UCSD-AML1 (cell line): ENCODE measurements at regions not wholly inside any gene's neighbourhood (a gene's known extent, or its start where the extent isn't known, plus 50 kb on each side); places are given as distances from the start of the nearest gene placed in this dataset.
"Not testable (repeated sequence)": the region's sequence is repeated elsewhere in the genome, so short reads cannot be mapped to it uniquely, and the experiment has no call there.

Experiments
- DNase-seq: peaks from one replicate; lab custom pipeline; 2025; ENCODE audit not compliant: unreplicated experiment; lab: John Stamatoyannopoulos, UW

DNA sequence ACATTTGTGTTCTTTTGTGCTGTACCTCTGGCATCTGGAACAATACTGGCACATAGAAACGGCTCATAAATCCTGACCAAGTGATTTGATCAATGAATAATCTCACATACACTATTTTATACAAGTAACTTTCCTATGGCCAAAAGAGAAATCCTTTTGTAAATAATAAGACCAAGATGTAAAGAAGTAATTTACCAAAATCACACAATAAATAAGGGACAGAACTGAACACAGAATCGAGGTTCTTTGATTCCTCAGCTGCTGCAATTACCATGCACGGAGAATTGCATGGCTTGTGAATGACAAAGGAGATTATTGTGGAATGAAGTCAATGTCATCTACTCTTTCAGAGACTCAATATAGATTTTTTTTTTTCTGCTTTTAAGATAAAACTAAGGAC lies 576.8 kb upstream of the SMIM31 start:
- no peak for DNase-seq

DNA sequence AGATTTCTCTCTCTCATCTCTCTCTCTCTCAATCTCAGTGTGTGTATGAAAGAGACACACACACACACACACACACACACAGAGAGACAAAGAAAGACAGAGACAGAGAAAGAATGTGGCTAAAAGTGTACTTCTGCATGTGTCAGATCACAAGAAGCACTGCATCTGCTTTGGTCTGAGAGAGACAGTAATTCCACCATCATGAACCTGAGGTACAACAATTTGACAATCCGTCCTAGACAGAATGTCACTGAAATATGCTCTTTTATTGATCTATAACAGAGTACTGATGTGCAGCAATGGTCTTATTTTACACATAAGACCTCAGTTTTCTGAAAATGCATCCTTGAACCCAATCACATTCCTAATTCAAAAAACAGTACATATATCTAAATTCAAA lies 576.2 kb upstream of the SMIM31 start:
- DNase-seq, result no peak

DNA sequence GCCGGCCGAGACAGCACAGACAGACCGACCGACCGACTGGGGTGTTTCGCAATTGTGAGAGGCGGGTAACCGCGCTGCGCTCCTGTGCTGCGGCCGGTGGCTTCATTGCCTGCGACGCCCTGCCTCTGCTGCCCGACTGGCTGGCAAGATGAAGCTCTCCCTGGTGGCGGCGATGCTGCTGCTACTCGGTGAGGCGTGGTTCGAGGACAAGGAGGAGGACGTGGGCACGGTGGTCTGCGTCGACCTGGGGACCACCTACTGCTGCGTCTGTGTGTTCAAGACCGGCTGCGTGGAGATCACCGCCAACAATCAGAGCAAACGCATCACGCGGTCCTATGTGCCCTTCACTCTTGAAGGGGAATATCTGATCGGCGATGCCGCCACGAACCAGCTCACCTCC lies 565.7 kb upstream of the SMIM31 start:
- no peak for DNase-seq

DNA sequence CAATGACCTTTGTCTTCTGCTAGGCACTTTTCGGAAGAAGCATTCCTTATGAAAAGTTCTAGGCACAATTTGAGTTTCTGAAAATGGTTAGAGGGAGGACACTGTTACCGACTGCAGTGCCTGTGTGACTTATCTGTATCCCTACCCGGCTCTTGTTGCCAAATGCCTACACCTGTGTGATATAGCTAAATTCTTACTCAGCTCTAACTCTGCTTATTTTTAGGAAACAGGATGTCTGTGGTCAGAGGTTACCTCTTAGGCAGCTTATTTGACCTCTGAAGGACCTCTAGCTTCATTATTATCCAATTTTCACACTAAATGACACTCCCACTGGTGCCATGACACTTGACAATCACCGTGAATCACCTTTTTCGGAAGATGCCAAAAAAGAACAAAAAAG lies 561.1 kb upstream of the SMIM31 start:
- no peak for DNase-seq

DNA sequence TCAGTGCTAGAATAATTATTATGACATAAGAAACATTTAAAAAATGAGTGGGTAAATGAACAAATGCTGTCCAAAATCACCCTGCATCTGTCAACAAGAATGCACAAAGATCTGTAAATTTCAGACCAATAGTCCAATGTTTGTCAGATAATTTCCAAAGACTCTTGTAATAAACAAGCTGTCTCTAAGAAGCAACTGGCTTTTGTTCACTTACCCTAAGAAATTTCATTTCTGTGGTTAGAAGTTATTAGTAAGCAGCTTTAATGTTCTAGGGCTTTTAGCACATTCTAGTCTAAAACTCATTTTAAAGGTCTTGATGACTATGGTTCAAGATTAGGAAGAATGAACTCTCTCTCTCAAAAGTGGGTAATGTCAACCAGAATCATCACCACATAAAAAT lies 560.3 kb upstream of the SMIM31 start:
- no peak for DNase-seq

DNA sequence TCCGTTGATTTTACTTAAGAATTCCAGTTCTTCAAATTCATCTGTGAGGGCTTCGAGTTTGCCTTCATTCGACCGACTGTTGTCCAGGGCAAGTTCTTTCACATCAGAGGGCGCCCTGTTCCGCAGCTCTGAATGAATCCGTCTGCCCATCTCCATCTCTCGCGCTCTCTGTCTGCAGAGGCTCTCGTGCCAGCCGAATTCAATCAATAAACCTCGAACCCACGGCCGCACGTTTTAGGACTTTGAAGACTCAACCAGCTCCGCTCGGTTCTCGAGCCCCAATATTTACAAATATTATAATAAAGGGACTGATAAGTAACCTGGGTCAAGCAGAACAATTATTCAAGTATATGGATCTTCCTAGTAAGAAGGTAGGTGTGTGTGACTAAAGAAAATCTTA lies 556.4 kb upstream of the SMIM31 start:
- no peak for DNase-seq

DNA sequence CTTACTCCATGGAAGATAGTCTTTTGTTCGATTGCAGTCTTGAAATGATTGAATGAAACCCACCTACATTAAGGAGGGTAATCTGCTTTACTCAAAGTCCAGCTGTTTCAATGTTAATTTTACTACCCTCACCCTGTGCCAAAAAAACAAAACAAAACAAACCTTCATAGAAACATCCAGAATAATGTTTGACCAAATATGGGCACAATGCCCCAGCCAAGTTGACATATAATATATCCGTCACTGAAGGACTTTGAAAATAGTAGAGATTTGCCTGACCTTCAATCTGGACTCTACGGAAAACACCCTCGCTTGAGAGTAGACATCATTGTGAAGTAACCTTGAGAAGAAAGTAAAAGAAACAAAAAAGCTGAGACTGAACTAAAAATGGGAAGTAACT lies 550.5 kb upstream of the SMIM31 start:
- no peak for DNase-seq

DNA sequence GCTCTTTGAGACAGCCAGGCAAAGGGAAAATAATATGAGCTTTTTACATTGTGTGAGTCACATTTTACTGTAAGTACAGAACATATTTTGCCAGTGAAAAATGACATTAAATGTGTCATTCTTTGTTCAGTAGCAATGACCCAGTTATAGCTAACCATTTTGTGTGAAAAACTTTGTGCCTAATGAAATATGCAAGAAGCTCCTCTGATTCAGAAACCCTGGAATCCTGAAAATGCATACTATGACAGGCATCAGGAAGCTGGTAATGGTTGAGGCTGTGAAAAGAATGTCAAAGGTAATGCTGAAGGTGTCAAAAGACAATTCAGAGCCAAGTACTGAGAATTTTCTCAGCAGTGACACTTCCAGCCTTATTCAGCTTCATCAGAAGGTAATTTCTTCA lies 549.5 kb upstream of the SMIM31 start:
- no peak for DNase-seq

DNA sequence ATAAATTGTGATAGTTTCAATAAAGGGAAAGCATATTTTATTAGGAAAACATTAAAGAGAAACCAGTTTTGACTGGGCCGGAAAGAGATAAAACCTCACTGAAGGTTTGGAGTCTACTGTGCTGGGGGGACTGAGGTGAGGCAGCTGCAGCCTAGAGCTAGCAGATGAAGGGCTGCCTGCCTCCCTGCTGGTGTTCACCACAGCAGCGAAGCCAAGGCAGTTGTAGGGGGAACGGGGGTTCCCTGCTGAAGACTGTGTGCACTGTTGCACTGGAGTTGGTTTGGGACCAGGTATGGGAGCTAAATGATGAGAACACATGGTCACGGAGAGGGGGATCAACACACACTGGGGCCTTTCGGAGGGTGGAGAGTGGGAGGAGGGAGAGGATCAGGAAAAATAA lies 546.5 kb upstream of the SMIM31 start:
- DNase-seq, result no peak

DNA sequence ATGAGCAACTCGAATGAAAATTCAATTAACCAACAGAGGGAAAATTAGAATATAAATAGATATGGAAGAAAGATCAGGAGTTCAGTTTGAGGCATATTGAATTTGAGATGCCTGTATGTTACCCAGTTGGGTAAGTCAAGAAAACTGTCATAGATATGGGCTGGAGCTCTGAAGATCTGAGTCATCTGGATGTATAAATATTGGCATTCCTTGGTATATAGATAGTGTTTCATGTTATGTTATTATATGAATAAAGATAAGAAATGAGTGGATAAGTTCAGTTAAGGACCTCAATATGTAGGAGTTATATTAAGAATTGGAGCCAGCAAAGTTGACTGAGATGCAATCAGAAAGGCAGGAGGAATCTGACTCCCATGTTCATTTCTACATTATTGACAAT lies 543.6 kb upstream of the SMIM31 start:
- no peak for DNase-seq

DNA sequence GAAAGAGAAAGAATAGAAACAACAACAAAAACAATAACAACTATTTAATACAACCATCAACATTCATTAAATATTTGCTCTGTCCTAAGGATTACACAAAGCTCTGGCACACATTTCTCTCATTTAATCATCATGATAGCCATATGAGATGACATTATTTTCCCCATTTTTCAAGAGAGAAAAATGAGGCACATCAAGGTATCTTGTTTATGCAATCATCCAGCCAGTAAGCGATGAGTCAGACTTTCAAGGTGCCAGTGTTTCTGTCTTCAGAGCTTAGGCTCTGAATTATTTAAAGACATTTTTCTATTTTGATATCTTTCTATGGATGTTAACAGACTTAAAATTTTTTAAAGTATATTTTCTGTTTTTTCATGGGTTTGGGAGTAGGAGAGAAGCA lies 541.8 kb upstream of the SMIM31 start:
- DNase-seq, result no peak

DNA sequence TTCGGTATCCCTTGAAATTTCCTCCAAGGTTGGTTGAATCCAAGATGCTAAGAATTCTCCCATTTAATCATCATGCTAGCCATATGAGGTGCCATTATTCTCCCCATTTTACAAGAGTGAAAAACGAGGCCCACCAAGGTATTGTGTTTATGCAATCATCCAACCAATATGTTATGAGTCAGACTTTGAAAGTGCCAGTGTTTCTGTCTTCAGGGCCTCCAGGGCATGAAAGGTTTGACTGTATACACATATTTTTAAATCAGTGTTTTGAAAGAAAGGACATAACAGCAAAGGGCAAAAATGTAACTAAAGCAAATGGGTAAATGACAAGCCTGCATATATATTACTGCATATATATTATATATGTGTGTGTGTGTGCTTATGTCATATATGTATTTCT lies 541.2 kb upstream of the SMIM31 start:
- DNase-seq, result no peak

DNA sequence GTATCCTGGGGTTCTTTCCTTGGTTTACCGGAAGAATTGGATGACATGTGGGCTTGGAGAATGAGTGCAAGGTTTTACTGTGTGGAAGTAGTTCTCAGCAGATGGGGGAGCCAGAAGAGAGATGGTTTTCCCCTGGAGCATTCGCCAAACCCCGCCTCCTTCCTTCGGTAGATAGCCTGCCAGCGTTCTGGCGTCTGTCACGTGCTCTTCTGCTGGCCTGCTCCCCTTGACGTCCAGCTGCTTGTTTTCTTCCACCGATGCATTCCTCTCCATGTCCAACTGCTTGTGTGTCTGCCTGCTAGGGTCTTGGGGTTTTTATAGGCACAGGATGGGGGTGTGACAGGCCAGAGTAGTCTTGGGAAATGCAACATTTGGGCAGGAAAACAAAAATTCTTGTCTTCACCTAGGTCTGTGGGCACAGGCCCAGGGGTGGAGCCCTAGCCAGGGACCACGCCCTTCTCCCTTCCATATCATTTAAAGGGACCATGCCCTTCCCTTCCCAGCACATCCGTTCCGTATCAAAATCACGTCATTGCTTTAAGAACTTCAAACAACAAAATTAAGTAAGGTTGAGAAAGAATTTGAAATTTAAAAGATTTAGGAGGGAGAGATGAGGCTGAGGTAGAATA lies 538.7 kb upstream of the SMIM31 start:
- DNase-seq, result no peak

DNA sequence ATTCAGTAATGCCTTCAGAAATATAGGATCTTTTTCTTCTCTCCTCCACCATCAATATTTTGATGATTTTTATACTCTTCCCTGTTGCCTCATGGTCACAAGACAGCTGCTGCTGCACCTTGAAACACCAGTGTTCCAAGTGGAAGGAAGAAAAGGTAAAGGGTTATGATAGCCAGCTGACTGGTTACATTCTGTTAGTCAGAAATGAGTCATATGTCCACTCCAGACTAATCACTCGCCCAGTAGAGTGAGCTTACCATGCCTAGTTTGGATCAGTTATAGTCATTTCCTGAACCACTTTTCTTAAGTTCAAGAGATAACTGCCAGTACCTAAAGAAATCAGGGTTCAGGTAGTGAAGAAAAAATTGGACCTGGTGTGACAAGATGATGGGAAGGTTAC lies 532.3 kb upstream of the SMIM31 start:
- no peak for DNase-seq

DNA sequence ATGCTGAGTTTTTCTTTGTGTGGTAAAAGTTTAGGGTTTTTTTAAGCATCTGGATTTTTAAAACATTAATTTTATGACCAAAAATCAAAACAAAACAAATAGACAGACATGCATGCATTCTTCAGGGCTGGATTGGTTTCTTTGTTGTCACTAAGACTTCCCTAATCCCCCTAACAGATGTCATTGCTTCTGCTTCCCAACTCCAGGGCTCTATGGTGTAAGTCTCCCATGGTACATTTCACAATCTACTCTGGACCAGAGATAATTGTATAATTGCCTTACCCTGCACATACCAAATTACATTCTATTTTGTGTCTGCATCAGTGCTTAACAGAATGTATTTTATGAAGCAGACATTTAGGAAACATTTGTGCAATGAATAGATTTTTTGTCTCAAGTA lies 529.1 kb upstream of the SMIM31 start:
- DNase-seq, result no peak

DNA sequence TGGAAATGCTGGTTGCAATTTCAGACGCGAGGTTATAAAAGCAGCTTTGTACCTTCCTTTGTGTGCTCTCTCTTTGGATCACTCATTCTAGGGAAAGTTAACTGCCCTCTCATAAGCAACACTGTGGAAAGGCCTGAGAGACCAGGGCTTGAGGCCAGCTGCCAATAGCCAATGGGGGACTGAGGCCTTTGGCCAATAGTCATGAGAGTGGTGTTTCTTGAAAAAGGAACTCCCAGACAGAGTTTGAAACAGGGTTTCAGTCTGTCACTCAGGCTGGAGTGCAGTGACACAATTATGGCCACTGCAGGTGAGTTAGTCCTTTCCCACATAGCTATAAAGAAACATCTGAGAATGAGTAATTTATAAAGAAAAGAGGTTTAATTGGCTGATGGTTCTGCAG lies 524.7 kb upstream of the SMIM31 start:
- DNase-seq, result no peak

DNA sequence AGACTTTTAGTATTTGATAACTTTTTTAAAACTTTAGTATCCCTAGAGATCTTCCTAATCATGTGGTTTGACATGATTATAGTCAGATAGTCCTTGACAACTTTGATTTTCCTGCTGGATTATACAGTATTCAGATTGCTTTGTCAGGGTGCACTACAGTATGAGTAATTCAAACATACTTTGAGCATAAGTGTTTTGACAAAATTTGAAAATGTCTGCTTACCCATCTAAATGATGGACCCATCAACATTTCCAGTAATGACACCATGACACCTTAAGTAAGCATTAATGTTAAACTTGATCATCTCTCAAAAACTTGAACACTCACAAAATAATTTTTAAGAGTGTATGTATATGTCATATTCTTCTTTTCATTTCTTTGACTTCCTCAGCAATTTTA lies 514.5 kb upstream of the SMIM31 start:
- DNase-seq, result no peak

DNA sequence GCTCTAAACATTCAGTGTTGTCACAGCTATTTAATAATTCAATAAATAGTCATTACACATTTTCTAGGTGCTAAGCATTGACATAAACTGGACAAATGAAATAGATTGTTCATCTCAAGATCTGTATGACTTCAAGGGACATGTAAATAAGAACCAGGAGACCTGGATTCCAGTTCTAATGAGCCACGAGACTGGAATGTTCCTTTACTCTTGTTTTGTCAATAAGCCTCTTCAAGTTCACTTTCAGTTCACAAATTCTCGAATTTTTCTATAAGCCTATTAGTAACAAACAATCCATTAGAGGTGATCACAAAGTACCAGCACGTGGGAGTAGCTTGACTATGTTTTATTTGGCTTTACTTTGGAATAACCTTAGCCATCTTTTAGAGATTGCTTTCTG lies 514.0 kb upstream of the SMIM31 start:
- DNase-seq, result no peak

DNA sequence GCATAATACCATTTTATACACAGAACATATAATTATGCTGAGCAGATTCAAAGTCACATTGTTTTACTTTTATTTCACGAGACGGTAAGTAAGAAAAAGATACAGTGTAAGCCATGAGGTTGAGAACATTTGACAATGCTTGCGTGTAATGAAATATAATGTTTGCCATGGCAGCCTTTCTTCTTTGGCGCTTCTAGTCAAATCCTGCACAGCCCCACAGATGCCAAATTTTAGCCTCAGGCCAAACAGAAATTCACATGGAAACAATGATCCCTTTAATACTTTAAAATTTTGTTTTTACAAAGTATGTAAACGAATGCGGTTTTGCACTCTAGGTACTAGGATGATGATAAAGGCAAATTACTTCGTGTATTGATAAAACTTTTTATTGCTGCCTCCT lies 502.7 kb upstream of the SMIM31 start:
- DNase-seq, result no peak

DNA sequence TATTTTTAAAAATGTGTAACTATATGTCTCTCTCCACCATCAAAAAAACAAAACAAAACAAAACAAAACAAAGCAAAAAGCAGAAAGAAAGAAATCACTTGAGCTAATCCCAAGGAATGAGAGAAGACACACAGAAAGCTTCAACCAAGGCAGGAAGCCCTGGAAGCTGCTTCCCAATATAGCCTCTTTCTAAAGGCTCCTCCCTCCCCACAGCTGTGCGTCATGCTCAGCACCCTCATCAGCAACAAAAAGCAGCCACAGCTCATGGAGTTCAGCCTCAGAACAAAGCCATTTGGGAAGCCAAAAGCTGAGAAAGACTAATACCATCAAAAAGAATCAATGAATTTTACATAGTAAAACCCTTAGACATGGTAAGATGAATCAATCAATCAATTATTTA lies 501.6 kb upstream of the SMIM31 start:
- DNase-seq, result no peak

DNA sequence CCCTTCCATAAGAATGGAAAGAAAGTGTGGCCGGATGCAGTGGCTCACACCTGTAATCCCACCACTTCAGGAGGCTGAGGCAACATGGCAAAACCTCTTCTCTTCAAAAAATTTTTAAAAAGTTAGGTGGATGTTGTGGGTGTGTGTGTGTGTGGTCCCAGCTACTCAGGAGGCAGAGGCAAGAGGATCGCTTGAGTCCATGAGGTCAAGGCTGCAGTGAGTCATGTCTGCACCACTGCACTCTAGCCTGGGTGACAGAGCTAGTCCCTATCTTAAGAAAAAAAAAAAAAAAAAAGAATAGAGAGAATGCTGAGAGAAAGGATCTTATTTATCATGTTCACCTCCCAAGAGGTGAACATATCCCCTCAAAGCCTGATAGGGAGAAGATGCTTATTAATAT lies 492.1 kb upstream of the SMIM31 start:
- no peak for DNase-seq

DNA sequence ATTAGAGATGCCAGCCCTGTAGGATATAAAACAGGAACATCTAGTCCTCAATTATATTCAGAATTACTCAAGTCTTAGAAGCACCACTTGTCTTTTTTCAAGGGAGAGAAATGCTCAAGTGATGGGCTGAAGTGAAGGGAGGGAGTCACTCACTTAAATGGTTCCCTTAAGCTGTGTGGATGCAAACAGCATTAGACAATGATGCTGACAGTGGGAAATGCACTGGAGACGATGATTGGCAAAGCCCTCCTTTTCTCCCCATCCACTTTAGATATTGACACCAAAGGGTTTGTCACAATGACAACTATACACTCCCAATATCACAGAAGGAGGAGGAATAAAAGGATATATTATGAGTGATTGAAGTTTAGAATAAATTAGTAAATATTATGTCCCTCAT lies 491.4 kb upstream of the SMIM31 start:
- not testable (repeated sequence) for DNase-seq

DNA sequence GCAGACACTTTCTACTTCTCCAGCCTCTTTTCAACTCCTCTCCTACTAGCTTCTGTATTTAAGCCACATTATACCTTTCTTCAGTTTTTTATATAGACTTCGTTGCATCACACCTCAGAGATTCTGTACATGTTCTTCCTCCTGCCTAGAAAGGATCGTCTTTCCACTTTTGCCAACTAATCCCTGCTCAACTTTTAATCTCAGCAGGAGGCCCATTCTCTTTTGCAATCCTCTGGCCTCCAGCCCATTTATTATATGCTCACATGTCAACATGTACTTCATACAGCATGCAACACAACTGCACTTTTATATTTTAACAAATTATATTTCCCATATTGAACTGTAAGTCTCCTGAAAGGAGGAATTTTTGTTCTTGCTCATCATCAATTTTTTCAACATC lies 476.5 kb upstream of the SMIM31 start:
- DNase-seq, result not testable (repeated sequence)

DNA sequence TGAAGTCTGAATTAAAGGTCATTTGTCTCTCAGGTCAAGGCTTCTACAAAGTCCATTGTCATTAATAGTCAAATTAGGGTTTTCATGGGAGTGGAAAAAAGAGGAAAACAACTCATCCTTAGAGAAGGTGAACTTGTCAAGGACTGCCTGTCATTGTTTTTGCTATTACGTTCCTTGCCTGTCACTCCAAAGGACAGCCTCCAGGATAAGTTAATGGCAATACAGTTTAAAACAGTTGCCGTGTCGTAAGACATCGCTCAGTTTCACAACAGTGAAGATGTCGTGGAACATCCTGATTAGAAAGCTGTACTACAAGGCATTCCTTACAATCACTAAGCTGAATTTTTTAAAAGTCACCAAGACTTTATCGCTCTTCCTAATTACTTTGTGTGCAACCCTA lies 466.8 kb upstream of the SMIM31 start:
- no peak for DNase-seq
